ENCODE measurements at regions not wholly inside any gene's neighbourhood (a gene's known extent, or its start where the extent isn't known, plus 50 kb on each side); places are given as distances from the start of the nearest gene placed in this dataset.

- H3K4me3 ChIP-seq (replicated peaks in 1 of 4; ENCODE audit: control extremely low read depth in 1 of 4, insufficient read depth in 1 of 4, low read depth in 3 of 4, low read length in 4 of 4): no peak overlapping the region
- TF ChIP-seq EZH2 (IDR thresholded peaks at IDR 0.05; ENCODE audit: low read length, missing control alignments) (no peak), CTCF (conservative IDR thresholded peaks at IDR 0.05 in 1 of 2, IDR thresholded peaks at IDR 0.05 in 1 of 2; ENCODE audit: low read depth in 1 of 2, low read length in 2 of 2) (no peak)
- DNase-seq (ENCODE audit: low read depth in 2 of 2): no peak
- H2AFZ ChIP-seq (ENCODE audit: low read length): no peak overlapping the region
- H3K9me3 ChIP-seq (ENCODE audit: control insufficient read depth, insufficient read depth, low read depth, low read length): no peaks in the 10 kb centered on the region
- H3K36me3 ChIP-seq (ENCODE audit: control insufficient read depth, insufficient read depth, low read length): no peaks in the 10 kb centered on the region
- H3K79me2 ChIP-seq (ENCODE audit: control insufficient read depth, insufficient read depth, low read length): no peaks in the 10 kb centered on the region
- no peak overlapping the region for H3K27ac ChIP-seq (ENCODE audit: insufficient read depth, low read length)
- no peaks in the 10 kb centered on the region for H3K27me3 ChIP-seq (ENCODE audit: control insufficient read depth, insufficient read depth, low read length)
- no peaks in the 10 kb centered on the region for H3K4me1 ChIP-seq (ENCODE audit: control insufficient read depth, extremely low read depth, insufficient read depth, low read length)
- no peaks in the 10 kb centered on the region for H4K20me1 ChIP-seq (ENCODE audit: control insufficient read depth, extremely low read depth, insufficient read depth, low read length)
- H3K4me2 ChIP-seq (ENCODE audit: extremely low read depth, insufficient read depth, low read length): no peak overlapping the region
- H3K9ac ChIP-seq (ENCODE audit: insufficient read depth, low read length): no peak overlapping the region
Observed at GRCh38 chr3:144332868-144333267, 361.2 kb downstream of the DIPK2A start.

DNA sequence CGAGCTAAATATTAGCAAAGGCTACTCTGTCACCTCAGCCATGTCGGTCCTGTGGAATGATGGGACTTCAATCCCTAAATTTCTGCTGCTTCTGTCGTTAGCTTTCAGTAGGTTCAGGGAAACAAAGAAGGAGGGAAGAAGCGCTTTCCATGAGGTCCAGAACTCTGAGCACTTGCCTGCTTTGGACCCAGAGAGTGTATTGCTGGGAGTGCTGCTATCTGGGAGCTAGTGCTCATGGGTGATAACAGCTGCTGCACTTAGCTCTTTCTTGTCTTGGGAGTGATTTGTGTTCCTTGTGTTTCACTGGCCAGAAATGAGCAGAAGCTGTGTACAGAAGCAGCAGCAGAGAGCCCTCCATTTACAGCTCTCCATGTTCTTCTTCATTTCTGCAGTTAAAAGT is 369.8 kb downstream of the DIPK2A start:
- TF ChIP-seq CTCF (conservative IDR thresholded peaks at IDR 0.05 in 1 of 2, IDR thresholded peaks at IDR 0.05 in 1 of 2; ENCODE audit: low read depth in 1 of 2, low read length in 2 of 2) (no peak), EZH2 (IDR thresholded peaks at IDR 0.05; ENCODE audit: low read length, missing control alignments) (no peak)
- DNase-seq (ENCODE audit: low read depth in 2 of 2): no peak
- H3K4me3 ChIP-seq (replicated peaks in 1 of 4; ENCODE audit: control extremely low read depth in 1 of 4, insufficient read depth in 1 of 4, low read depth in 3 of 4, low read length in 4 of 4): no peak overlapping the region
- H3K27ac ChIP-seq (ENCODE audit: insufficient read depth, low read length): no peak overlapping the region
- H3K9me3 ChIP-seq (ENCODE audit: control insufficient read depth, insufficient read depth, low read depth, low read length): no peaks in the 10 kb centered on the region
- no peaks in the 10 kb centered on the region for H3K36me3 ChIP-seq (ENCODE audit: control insufficient read depth, insufficient read depth, low read length)
- no peaks in the 10 kb centered on the region for H3K27me3 ChIP-seq (ENCODE audit: control insufficient read depth, insufficient read depth, low read length)
- no peak overlapping the region for H2AFZ ChIP-seq (ENCODE audit: low read length)
- H3K4me1 ChIP-seq (ENCODE audit: control insufficient read depth, extremely low read depth, insufficient read depth, low read length): no peaks in the 10 kb centered on the region
- no peaks in the 10 kb centered on the region for H3K79me2 ChIP-seq (ENCODE audit: control insufficient read depth, insufficient read depth, low read length)
- no peak overlapping the region for H3K4me2 ChIP-seq (ENCODE audit: extremely low read depth, insufficient read depth, low read length)
- no peaks in the 10 kb centered on the region for H4K20me1 ChIP-seq (ENCODE audit: control insufficient read depth, extremely low read depth, insufficient read depth, low read length)
- no peak overlapping the region for H3K9ac ChIP-seq (ENCODE audit: insufficient read depth, low read length)

GRCh38 chr3:144343343-144343742 is 371.7 kb downstream of the DIPK2A start:
- no peaks in the 10 kb centered on the region for H4K20me1 ChIP-seq (ENCODE audit: control insufficient read depth, extremely low read depth, insufficient read depth, low read length)
- no peak overlapping the region for H3K27ac ChIP-seq (ENCODE audit: insufficient read depth, low read length)
- H3K4me3 ChIP-seq (replicated peaks in 1 of 4; ENCODE audit: control extremely low read depth in 1 of 4, insufficient read depth in 1 of 4, low read depth in 3 of 4, low read length in 4 of 4): no peak overlapping the region
- H3K79me2 ChIP-seq (ENCODE audit: control insufficient read depth, insufficient read depth, low read length): no peaks in the 10 kb centered on the region
- TF ChIP-seq CTCF (conservative IDR thresholded peaks at IDR 0.05 in 1 of 2, IDR thresholded peaks at IDR 0.05 in 1 of 2; ENCODE audit: low read depth in 1 of 2, low read length in 2 of 2) (no peak), EZH2 (IDR thresholded peaks at IDR 0.05; ENCODE audit: low read length, missing control alignments) (no peak)
- no peaks in the 10 kb centered on the region for H3K4me1 ChIP-seq (ENCODE audit: control insufficient read depth, extremely low read depth, insufficient read depth, low read length)
- H3K36me3 ChIP-seq (ENCODE audit: control insufficient read depth, insufficient read depth, low read length): no peaks in the 10 kb centered on the region
- DNase-seq (ENCODE audit: low read depth in 2 of 2): no peak
- no peak overlapping the region for H3K9ac ChIP-seq (ENCODE audit: insufficient read depth, low read length)
- no peaks in the 10 kb centered on the region for H3K27me3 ChIP-seq (ENCODE audit: control insufficient read depth, insufficient read depth, low read length)
- H3K9me3 ChIP-seq (ENCODE audit: control insufficient read depth, insufficient read depth, low read depth, low read length): no peaks in the 10 kb centered on the region
- no peak overlapping the region for H2AFZ ChIP-seq (ENCODE audit: low read length)
- H3K4me2 ChIP-seq (ENCODE audit: extremely low read depth, insufficient read depth, low read length): no peak overlapping the region
